MM.1S (cell line): ENCODE measurements at regions not wholly inside any gene's neighbourhood (a gene's known extent, or its start where the extent isn't known, plus 50 kb on each side); places are given as distances from the start of the nearest gene placed in this dataset.

Experiments used
- DNase-seq: peaks from one replicate; pipeline ENCODE4 v3.0.0-alpha.2; 2015
- H2AFZ ChIP-seq: fragments of 300-600 bp; sonication (generic); 2 replicates; pipeline ENCODE4 v1.6.0; 2016; ENCODE audit warnings: antibody characterized with exemption, low read length
- H3F3A ChIP-seq: fragments of 300-600 bp; sonication (generic); 2 replicates; pipeline ENCODE4 v1.6.1; 2016; ENCODE audit warnings: mild to moderate bottlenecking, antibody characterized with exemption, low read length, moderate library complexity, mixed read lengths; ENCODE audit not compliant: insufficient read depth
- H3K27ac ChIP-seq: fragments of 300-600 bp; sonication (generic); 2 replicates; pipeline ENCODE4 v1.5.1; 2016; ENCODE audit warnings: mild to moderate bottlenecking, low read length
- H3K27me3 ChIP-seq: fragments of 300-600 bp; sonication (generic); replicated peaks from 2 replicates; pipeline ENCODE4 v1.6.0; 2016; ENCODE audit warnings: low read length; ENCODE audit not compliant: insufficient read depth
- H3K36me3 ChIP-seq: fragments of 300-600 bp; sonication (generic); replicated peaks from 2 replicates; pipeline ENCODE4 v1.6.1; 2016; ENCODE audit warnings: mild to moderate bottlenecking, low read length, mixed read lengths; ENCODE audit not compliant: insufficient read depth
- H3K4me1 ChIP-seq: fragments of 300-600 bp; sonication (generic); 2 replicates; pipeline ENCODE4 v1.6.1; 2016; ENCODE audit warnings: low read length, mixed read lengths
- H3K4me2 ChIP-seq: fragments of 300-600 bp; sonication (generic); 2 replicates; pipeline ENCODE4 v1.6.0; 2016; ENCODE audit warnings: low read depth, low read length
- H3K4me3 ChIP-seq: fragments of 300-600 bp; sonication (generic); 2 replicates; pipeline ENCODE4 v1.5.1; 2016; ENCODE audit warnings: low read length, mixed read lengths
- H3K79me2 ChIP-seq: fragments of 300-600 bp; sonication (generic); 2 replicates; pipeline ENCODE4 v1.6.1; 2016; ENCODE audit warnings: mixed run types, low read length, mixed read lengths
- H3K9ac ChIP-seq: fragments of 300-600 bp; sonication (generic); 2 replicates; pipeline ENCODE4 v1.6.1; 2016; ENCODE audit warnings: low read length, mixed read lengths
- H3K9me2 ChIP-seq: fragments of 300-600 bp; sonication (generic); replicated peaks from 2 replicates; pipeline ENCODE4 v1.6.1; 2016; ENCODE audit warnings: mild to moderate bottlenecking, low read length, mixed read lengths; ENCODE audit not compliant: insufficient read depth
- H3K9me3 ChIP-seq: fragments of 300-600 bp; sonication (generic); replicated peaks from 2 replicates; pipeline ENCODE4 v1.6.1; 2016; ENCODE audit warnings: mild to moderate bottlenecking, low read length, mixed read lengths; ENCODE audit not compliant: insufficient read depth
- H4K20me1 ChIP-seq: fragments of 300-600 bp; sonication (generic); 2 replicates; pipeline ENCODE4 v1.6.1; 2016; ENCODE audit warnings: mild to moderate bottlenecking, low read length, moderate library complexity, mixed read lengths; ENCODE audit not compliant: insufficient read depth
- CTCF ChIP-seq: fragments of 300-600 bp; sonication (generic); IDR thresholded peaks from 2 replicates; pipeline ENCODE4 v1.5.1; 2016; ENCODE audit warnings: antibody characterized with exemption, low read length, mixed read lengths
- EZH2 ChIP-seq: fragments of 300-600 bp; sonication (generic); optimal IDR thresholded peaks from 2 replicates; pipeline ENCODE3; 2017; ENCODE audit warnings: low read depth, mild to moderate bottlenecking, antibody characterized with exemption, low read length, mixed read lengths
- EZH2phosphoT487 ChIP-seq: fragments of 300-600 bp; sonication (generic); IDR thresholded peaks from 2 replicates; pipeline ENCODE4 v1.6.1; 2018; ENCODE audit warnings: antibody characterized with exemption, low read length

DNA sequence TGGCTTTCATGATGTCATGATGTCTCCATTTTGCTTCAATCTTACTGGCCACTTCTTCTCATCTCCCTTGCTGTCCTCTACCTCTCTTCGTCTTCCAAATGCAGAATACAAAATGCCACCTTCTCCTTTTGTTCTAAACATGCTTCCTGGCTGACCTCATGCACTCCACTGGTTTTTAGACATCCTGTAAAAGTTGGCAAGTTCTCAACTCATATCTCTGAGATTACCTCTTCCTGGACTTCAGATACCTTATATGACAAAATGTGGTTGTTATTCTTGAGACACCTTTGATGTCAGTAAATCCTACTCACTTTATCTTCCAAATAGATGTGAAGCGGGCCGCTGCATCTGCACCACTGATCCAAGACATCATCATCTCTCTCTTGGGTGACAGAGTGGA, 212.7 kb upstream of the FOXA2 start:
- no peaks in the 10 kb centered on the region for H3K9me3 ChIP-seq
- H3K27me3 ChIP-seq = no peaks in the 10 kb centered on the region
- no peaks in the 10 kb centered on the region for H3K9me2 ChIP-seq
- no peak for DNase-seq
- H4K20me1 ChIP-seq = no peaks in the 10 kb centered on the region
- no peaks in the 10 kb centered on the region for H3K79me2 ChIP-seq
- TF ChIP-seq EZH2 = no peak
- TF ChIP-seq EZH2phosphoT487 = no peak
- no peak for TF ChIP-seq CTCF
- H2AFZ ChIP-seq = no peak overlapping the region
- H3K9ac ChIP-seq = no peak overlapping the region
- no peaks in the 10 kb centered on the region for H3F3A ChIP-seq
- no peak overlapping the region for H3K27ac ChIP-seq
- no peak overlapping the region for H3K4me3 ChIP-seq
- no peaks in the 10 kb centered on the region for H3K36me3 ChIP-seq
- no peak overlapping the region for H3K4me2 ChIP-seq
- H3K4me1 ChIP-seq = no peaks in the 10 kb centered on the region

GRCh38 chr20:22799687-22800086, 215.3 kb upstream of the FOXA2 start:
- H2AFZ ChIP-seq = no peak overlapping the region
- no peak for TF ChIP-seq EZH2phosphoT487
- no peak for TF ChIP-seq EZH2
- no peak for TF ChIP-seq CTCF
- H3K9me3 ChIP-seq = no peaks in the 10 kb centered on the region
- H3K36me3 ChIP-seq = no peaks in the 10 kb centered on the region
- DNase-seq = no peak
- no peaks in the 10 kb centered on the region for H3K79me2 ChIP-seq
- no peak overlapping the region for H3K4me3 ChIP-seq
- H3K9me2 ChIP-seq = no peaks in the 10 kb centered on the region
- no peak overlapping the region for H3K9ac ChIP-seq
- no peak overlapping the region for H3K4me2 ChIP-seq
- no peak overlapping the region for H3K27ac ChIP-seq
- no peaks in the 10 kb centered on the region for H3K27me3 ChIP-seq
- no peaks in the 10 kb centered on the region for H3K4me1 ChIP-seq
- H4K20me1 ChIP-seq = no peaks in the 10 kb centered on the region
- H3F3A ChIP-seq = no peaks in the 10 kb centered on the region

DNA sequence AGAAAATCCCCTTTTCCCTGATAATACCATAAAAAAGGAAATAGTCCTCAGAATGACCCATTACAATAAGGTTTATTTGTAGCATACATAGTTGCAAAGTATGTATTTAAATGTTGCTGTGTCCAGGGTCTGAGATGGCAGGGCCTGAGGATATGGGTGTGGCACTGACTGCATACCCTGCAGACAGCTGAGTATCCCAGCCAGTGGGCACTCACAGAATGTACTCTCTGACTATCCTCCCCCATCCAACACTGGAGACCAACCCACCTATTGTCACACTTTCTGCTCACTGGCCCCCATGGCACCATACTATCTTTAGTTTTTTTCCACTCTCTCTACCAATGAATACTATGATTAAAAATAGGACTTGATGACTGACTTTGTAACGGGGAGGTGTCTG, 215.8 kb upstream of the FOXA2 start:
- DNase-seq = no peak
- Histone ChIP-seq H4K20me1 (no peaks in the 10 kb centered on the region), H3K79me2 (no peaks in the 10 kb centered on the region), H3K27me3 (no peaks in the 10 kb centered on the region), H3K27ac (no peak overlapping the region), H3K9ac (no peak overlapping the region), H3K36me3 (no peaks in the 10 kb centered on the region), H3K9me2 (no peaks in the 10 kb centered on the region), H3K9me3 (no peaks in the 10 kb centered on the region), H2AFZ (no peak overlapping the region), H3K4me3 (no peak overlapping the region), H3F3A (no peaks in the 10 kb centered on the region), H3K4me1 (no peaks in the 10 kb centered on the region), H3K4me2 (no peak overlapping the region)
- no peak for TF ChIP-seq CTCF
- no peak for TF ChIP-seq EZH2phosphoT487
- TF ChIP-seq EZH2 = no peak
